HT1080 (cell line): ENCODE measurements at regions not wholly inside any gene's neighbourhood (a gene's known extent, or its start where the extent isn't known, plus 50 kb on each side); places are given as distances from the start of the nearest gene placed in this dataset.
A peak's percentile ranks its signal among the peaks of the same experiment; 100 is the strongest.
"Not testable (repeated sequence)": the region's sequence is repeated elsewhere in the genome, so short reads cannot be mapped to it uniquely, and the experiment has no call there.

Experiments used
- DNase-seq: peaks from one replicate; pipeline ENCODE4 v3.0.0-alpha.2; 2015; ENCODE audit warnings: low read depth

- DNase-seq: no peak
These were observed 949.0 kb downstream of the EPHA3 start for GRCh38 chr3:90056281-90057032.

- peak; percentile 62 for DNase-seq
These were observed 954.6 kb downstream of the EPHA3 start for GRCh38 chr3:90062016-90062415.

GRCh38 chr3:90062631-90063200 lies 955.3 kb downstream of the EPHA3 start:
- DNase-seq: no peak

- no peak for DNase-seq
These were observed 961.4 kb downstream of the EPHA3 start for GRCh38 chr3:90068783-90069182.

GRCh38 chr3:90069748-90070147 lies 962.3 kb downstream of the EPHA3 start:
- DNase-seq: no peak

GRCh38 chr3:90076136-90076535 lies 968.7 kb downstream of the EPHA3 start:
- no peak for DNase-seq

- no peak for DNase-seq
These were observed 973.6 kb downstream of the EPHA3 start for GRCh38 chr3:90080988-90081387.

- not testable (repeated sequence) for DNase-seq
These were observed 978.9 kb downstream of the EPHA3 start for GRCh38 chr3:90086297-90086696.

GRCh38 chr3:90087703-90088102 lies 980.3 kb downstream of the EPHA3 start:
- DNase-seq: no peak

- peak; percentile 20 for DNase-seq
These were observed 984.1 kb downstream of the EPHA3 start for GRCh38 chr3:90091549-90091948.

- peak; percentile 5 for DNase-seq
These were observed 985.6 kb downstream of the EPHA3 start for GRCh38 chr3:90092994-90093393.

GRCh38 chr3:90095811-90096210 lies 988.4 kb downstream of the EPHA3 start:
- DNase-seq: no peak

GRCh38 chr3:90099493-90099892 lies 992.1 kb downstream of the EPHA3 start:
- no peak for DNase-seq

- no peak for DNase-seq
These were observed 994.7 kb downstream of the EPHA3 start for GRCh38 chr3:90102146-90102545.

GRCh38 chr3:90121326-90121725 lies 1013.9 kb downstream of the EPHA3 start:
- no peak for DNase-seq

GRCh38 chr3:90128391-90128790 lies 1021.0 kb downstream of the EPHA3 start:
- no peak for DNase-seq

- no peak for DNase-seq
These were observed 1022.3 kb downstream of the EPHA3 start for GRCh38 chr3:90129730-90130129.

GRCh38 chr3:90132197-90132596 lies 1024.8 kb downstream of the EPHA3 start:
- DNase-seq: no peak

GRCh38 chr3:90134090-90134489 lies 1026.7 kb downstream of the EPHA3 start:
- no peak for DNase-seq

GRCh38 chr3:90136456-90137191 lies 1029.2 kb downstream of the EPHA3 start:
- DNase-seq: no peak

GRCh38 chr3:90145094-90145860 lies 1037.9 kb downstream of the EPHA3 start:
- peak; percentile 11 for DNase-seq

- no peak for DNase-seq
These were observed 1072.7 kb downstream of the EPHA3 start for GRCh38 chr3:90180096-90180495.
